Neural cell (in vitro differentiated cells): ENCODE measurements at regions not wholly inside any gene's neighbourhood (a gene's known extent, or its start where the extent isn't known, plus 50 kb on each side); places are given as distances from the start of the nearest gene placed in this dataset.

Experiments used
- H2AFZ ChIP-seq: fragments of 200-600, 300-800 bp; sonication (generic), shearing (Covaris generic); 2 replicates; pipeline ENCODE4 v1.6.0; 2014; ENCODE audit warnings: low read depth, mild to moderate bottlenecking, antibody characterized with exemption, low read length, moderate library complexity
- H3F3A ChIP-seq: fragments of 200-600 bp; shearing (Covaris generic); 2 replicates; pipeline ENCODE4 v1.6.1; 2016; ENCODE audit warnings: mild to moderate bottlenecking, moderate library complexity, mixed read lengths, antibody characterized with exemption, low read length; ENCODE audit not compliant: insufficient read depth, poor library complexity, severe bottlenecking
- H3K27ac ChIP-seq: fragments of 200-600, 300-800 bp; sonication (generic), shearing (Covaris generic); 2 replicates; pipeline ENCODE4 v1.5.1; 2014; ENCODE audit warnings: mild to moderate bottlenecking, low read length, moderate library complexity
- H3K27me3 ChIP-seq: fragments of 300-800, 200-600 bp; sonication (generic), shearing (Covaris generic); 2 replicates; pipeline ENCODE4 v1.6.0; 2014; ENCODE audit warnings: mild to moderate bottlenecking, low read depth, low read length, moderate library complexity; ENCODE audit not compliant: insufficient read depth
- H3K36me3 ChIP-seq: fragments of 300-800, 200-600 bp; sonication (generic), shearing (Covaris generic); 2 replicates; pipeline ENCODE4 v1.5.1; 2014; ENCODE audit warnings: mild to moderate bottlenecking, antibody characterized with exemption, low read length, moderate library complexity; ENCODE audit not compliant: insufficient read depth
- H3K4me2 ChIP-seq: fragments of 300-800, 200-600 bp; sonication (generic), shearing (Covaris generic); 2 replicates; pipeline ENCODE4 v1.6.0; 2014; ENCODE audit warnings: mild to moderate bottlenecking, low read length
- H3K4me3 ChIP-seq: fragments of 300-800, 200-600 bp; sonication (generic), shearing (Covaris generic); 2 replicates; pipeline ENCODE4 v1.5.1; 2014; ENCODE audit warnings: mild to moderate bottlenecking, low read length, moderate library complexity
- H3K79me2 ChIP-seq: fragments of 200-600 bp; shearing (Covaris generic); replicated peaks from 2 replicates; pipeline ENCODE4 v1.6.0; 2014; ENCODE audit warnings: mild to moderate bottlenecking, low read length, moderate library complexity; ENCODE audit not compliant: insufficient read depth
- H3K9ac ChIP-seq: fragments of 300-800, 200-600 bp; sonication (generic), shearing (Covaris generic); 2 replicates; pipeline ENCODE4 v1.6.1; 2016; ENCODE audit warnings: mild to moderate bottlenecking, low read length, mixed read lengths
- H3K9me2 ChIP-seq: fragments of 200-600 bp; shearing (Covaris generic); 2 replicates; pipeline ENCODE4 v1.6.1; 2016; ENCODE audit warnings: mild to moderate bottlenecking, low read length, mixed read lengths; ENCODE audit not compliant: insufficient read depth
- H3K9me3 ChIP-seq: fragments of 200-600, 300-800 bp; sonication (generic), shearing (Covaris generic); 2 replicates; pipeline ENCODE4 v1.6.1; 2016; ENCODE audit warnings: mild to moderate bottlenecking, mixed run types, low read length, moderate library complexity, mixed read lengths
- H4K20me1 ChIP-seq: fragments of 200-600 bp; shearing (Covaris generic); 2 replicates; pipeline ENCODE4 v1.6.1; 2016; ENCODE audit warnings: mild to moderate bottlenecking, mixed run types; ENCODE audit not compliant: insufficient read depth
- EP300 ChIP-seq: fragments of 450-650 bp; conservative IDR thresholded peaks from 2 replicates; pipeline ENCODE4 v1.6.1; 2014; ENCODE audit warnings: antibody characterized with exemption, mild to moderate bottlenecking, moderate library complexity; ENCODE audit not compliant: poor library complexity, severe bottlenecking
- EZH2 ChIP-seq: fragments of 200-600, 300-800 bp; shearing (Covaris generic), sonication (generic); IDR thresholded peaks from 2 replicates; pipeline ENCODE4 v1.6.1; 2014; ENCODE audit warnings: antibody characterized with exemption, low read length, borderline replicate concordance, mild to moderate bottlenecking; ENCODE audit not compliant: insufficient read depth, poor library complexity, severe bottlenecking
- MXI1 ChIP-seq: fragments of 450-650 bp; conservative IDR thresholded peaks from 2 replicates; pipeline ENCODE4 v1.6.1; 2014; ENCODE audit warnings: antibody characterized with exemption, mild to moderate bottlenecking; ENCODE audit not compliant: poor library complexity, severe bottlenecking
- POLR2AphosphoS5 ChIP-seq: IDR thresholded peaks from 2 replicates; pipeline ENCODE4 v1.6.1; 2012
- RAD21 ChIP-seq: fragments of 450-650 bp; conservative IDR thresholded peaks from 2 replicates; pipeline ENCODE4 v1.6.1; 2014; ENCODE audit warnings: antibody characterized with exemption, mild to moderate bottlenecking, moderate library complexity
- REST ChIP-seq: IDR thresholded peaks from 2 replicates; pipeline ENCODE4 v1.6.1; 2012; ENCODE audit warnings: borderline replicate concordance
- SMC3 ChIP-seq: fragments of 450-650 bp; conservative IDR thresholded peaks from 2 replicates; pipeline ENCODE4 v1.6.1; 2014; ENCODE audit warnings: antibody characterized with exemption, mild to moderate bottlenecking, moderate library complexity; ENCODE audit not compliant: poor library complexity
- TAF1 ChIP-seq: IDR thresholded peaks from 2 replicates; pipeline ENCODE4 v1.6.1; 2012; ENCODE audit warnings: low read depth
- TF ChIP-seq, protein P1 (sequence below): fragments of 450-650 bp; IDR thresholded peaks from 2 replicates; pipeline ENCODE4 v1.5.1; 2014; ENCODE audit warnings: antibody characterized with exemption, mild to moderate bottlenecking, moderate library complexity; ENCODE audit not compliant: poor library complexity, severe bottlenecking

DNA sequence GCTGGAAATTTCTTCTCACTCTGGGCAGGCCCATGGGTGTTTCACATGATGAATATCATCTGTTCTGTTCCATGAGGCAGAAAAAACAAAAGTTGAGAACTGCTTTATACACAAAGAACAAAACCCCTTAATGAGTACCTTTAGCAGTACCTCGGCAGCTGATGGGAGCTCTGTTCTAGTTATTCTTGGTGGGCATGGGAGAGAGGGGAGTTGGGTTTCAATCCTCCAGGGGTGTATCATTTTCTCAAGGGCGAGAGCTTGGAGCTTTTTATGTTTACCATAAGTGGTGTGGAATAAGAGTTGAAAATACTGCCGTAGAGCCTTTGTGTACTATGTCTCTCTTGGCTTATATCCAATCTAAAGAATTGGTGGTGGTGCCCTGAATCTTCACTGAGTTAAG is 103.3 kb upstream of the ZNF608 start:
- no peaks in the 10 kb centered on the region for H3K9me3 ChIP-seq
- no peaks in the 10 kb centered on the region for H3K79me2 ChIP-seq
- H3K36me3 ChIP-seq: no peaks in the 10 kb centered on the region
- no peaks in the 10 kb centered on the region for H4K20me1 ChIP-seq
- no peaks in the 10 kb centered on the region for H3K27me3 ChIP-seq
- H3K4me3 ChIP-seq: no peak overlapping the region
- H3K9ac ChIP-seq: no peak overlapping the region
- no peak overlapping the region for H3K27ac ChIP-seq
- H3K9me2 ChIP-seq: no peaks in the 10 kb centered on the region
- no peak overlapping the region for H2AFZ ChIP-seq
- H3K4me2 ChIP-seq: no peak overlapping the region
- TF ChIP-seq POLR2AphosphoS5: no peak
- TF ChIP-seq REST: no peak
- no peak for TF ChIP-seq MXI1
- no peak for TF ChIP-seq EP300
- no peak for TF ChIP-seq EZH2
- no peak for TF ChIP-seq TAF1
- no peak for TF ChIP-seq SMC3
- TF ChIP-seq, protein P1, sequence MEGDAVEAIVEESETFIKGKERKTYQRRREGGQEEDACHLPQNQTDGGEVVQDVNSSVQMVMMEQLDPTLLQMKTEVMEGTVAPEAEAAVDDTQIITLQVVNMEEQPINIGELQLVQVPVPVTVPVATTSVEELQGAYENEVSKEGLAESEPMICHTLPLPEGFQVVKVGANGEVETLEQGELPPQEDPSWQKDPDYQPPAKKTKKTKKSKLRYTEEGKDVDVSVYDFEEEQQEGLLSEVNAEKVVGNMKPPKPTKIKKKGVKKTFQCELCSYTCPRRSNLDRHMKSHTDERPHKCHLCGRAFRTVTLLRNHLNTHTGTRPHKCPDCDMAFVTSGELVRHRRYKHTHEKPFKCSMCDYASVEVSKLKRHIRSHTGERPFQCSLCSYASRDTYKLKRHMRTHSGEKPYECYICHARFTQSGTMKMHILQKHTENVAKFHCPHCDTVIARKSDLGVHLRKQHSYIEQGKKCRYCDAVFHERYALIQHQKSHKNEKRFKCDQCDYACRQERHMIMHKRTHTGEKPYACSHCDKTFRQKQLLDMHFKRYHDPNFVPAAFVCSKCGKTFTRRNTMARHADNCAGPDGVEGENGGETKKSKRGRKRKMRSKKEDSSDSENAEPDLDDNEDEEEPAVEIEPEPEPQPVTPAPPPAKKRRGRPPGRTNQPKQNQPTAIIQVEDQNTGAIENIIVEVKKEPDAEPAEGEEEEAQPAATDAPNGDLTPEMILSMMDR: no peak
- TF ChIP-seq RAD21: no peak
- no peaks in the 10 kb centered on the region for H3F3A ChIP-seq

GRCh38 chr5:124856726-124857125 is 110.3 kb upstream of the ZNF608 start:
- Histone ChIP-seq H3K9me3 (no peaks in the 10 kb centered on the region), H3K27me3 (no peaks in the 10 kb centered on the region), H3K4me3 (no peak overlapping the region), H3F3A (no peaks in the 10 kb centered on the region), H3K4me2 (no peak overlapping the region), H3K36me3 (no peaks in the 10 kb centered on the region), H3K9me2 (no peaks in the 10 kb centered on the region), H2AFZ (no peak overlapping the region), H3K9ac (no peak overlapping the region), H3K27ac (no peak overlapping the region), H3K79me2 (no peaks in the 10 kb centered on the region), H4K20me1 (no peaks in the 10 kb centered on the region)
- no peak for TF ChIP-seq REST
- no peak for TF ChIP-seq RAD21
- TF ChIP-seq EZH2: no peak
- no peak for TF ChIP-seq EP300
- no peak for TF ChIP-seq TAF1
- TF ChIP-seq SMC3: no peak
- TF ChIP-seq POLR2AphosphoS5: no peak
- no peak for TF ChIP-seq MXI1
- TF ChIP-seq, protein P1: no peak
